LNCaP clone FGC (cell line): ENCODE measurements at regions not wholly inside any gene's neighbourhood (a gene's known extent, or its start where the extent isn't known, plus 50 kb on each side); places are given as distances from the start of the nearest gene placed in this dataset.

ENCODE experiments used
- DNase-seq: peaks from one replicate; pipeline ENCODE4 v3.0.0-alpha.2; 2011; ENCODE audit warnings: low read depth
- H3K4me3 ChIP-seq: 2 replicates; pipeline ENCODE4 v1.5.1; 2011; ENCODE audit warnings: mild to moderate bottlenecking, low read depth, low read length, control low read depth
- TF ChIP-seq, protein P1 (sequence below): IDR thresholded peaks from 2 replicates; pipeline ENCODE4 v1.5.1; 2012; ENCODE audit warnings: mild to moderate bottlenecking; ENCODE audit not compliant: control insufficient read depth, insufficient read depth; ENCODE audit errors: extremely low read depth

DNA sequence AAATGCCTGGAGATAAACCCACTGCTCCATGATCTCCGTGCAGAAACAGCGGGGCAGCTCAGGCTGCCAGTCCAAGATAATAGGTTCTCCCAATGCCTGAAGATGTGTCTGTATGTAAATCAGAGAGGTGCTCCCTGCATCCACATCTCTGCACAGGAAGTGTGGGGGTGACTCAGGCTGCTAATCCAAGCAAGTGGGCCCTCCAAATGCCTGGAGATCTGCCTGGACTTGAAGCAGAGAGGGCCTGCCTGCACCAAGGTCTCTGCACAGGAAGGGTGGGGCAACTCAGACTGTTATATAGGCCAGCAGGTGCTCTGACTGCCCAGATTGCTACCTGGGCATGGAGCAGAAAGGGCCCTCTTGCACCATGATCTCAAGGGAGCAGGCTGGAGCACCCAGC, 504.7 kb downstream of the LRFN5 start:
- no peak overlapping the region for H3K4me3 ChIP-seq
- DNase-seq, result no peak
- TF ChIP-seq, protein P1, sequence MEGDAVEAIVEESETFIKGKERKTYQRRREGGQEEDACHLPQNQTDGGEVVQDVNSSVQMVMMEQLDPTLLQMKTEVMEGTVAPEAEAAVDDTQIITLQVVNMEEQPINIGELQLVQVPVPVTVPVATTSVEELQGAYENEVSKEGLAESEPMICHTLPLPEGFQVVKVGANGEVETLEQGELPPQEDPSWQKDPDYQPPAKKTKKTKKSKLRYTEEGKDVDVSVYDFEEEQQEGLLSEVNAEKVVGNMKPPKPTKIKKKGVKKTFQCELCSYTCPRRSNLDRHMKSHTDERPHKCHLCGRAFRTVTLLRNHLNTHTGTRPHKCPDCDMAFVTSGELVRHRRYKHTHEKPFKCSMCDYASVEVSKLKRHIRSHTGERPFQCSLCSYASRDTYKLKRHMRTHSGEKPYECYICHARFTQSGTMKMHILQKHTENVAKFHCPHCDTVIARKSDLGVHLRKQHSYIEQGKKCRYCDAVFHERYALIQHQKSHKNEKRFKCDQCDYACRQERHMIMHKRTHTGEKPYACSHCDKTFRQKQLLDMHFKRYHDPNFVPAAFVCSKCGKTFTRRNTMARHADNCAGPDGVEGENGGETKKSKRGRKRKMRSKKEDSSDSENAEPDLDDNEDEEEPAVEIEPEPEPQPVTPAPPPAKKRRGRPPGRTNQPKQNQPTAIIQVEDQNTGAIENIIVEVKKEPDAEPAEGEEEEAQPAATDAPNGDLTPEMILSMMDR, result no peak

GRCh38 chr14:42110167-42110566, 503.5 kb downstream of the LRFN5 start:
- peak; percentile 46 for DNase-seq
- no peak overlapping the region for H3K4me3 ChIP-seq
- TF ChIP-seq, protein P1, result peak; percentile 86

DNA sequence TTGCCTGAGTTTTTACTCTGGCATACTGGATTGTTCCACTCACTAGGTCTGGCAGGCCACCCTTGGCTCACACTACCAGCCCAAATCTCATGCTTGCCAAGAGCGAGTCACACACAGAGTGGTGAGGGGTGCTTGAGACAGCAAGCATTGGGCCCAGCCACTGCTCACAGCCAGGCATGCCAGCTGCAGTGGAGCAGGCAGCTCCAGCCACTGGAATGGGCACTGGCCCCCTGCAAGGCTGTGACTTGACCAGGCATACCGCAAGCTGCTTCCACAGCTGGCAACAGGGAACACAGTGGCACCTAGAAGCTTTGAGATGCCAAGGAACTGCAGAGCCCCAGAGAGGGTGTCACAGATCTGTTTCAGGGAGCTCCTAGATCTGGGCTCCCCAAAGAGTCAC, 488.5 kb downstream of the LRFN5 start:
- H3K4me3 ChIP-seq, result no peak overlapping the region
- TF ChIP-seq, protein P1, result no peak
- no peak for DNase-seq

- TF ChIP-seq, protein P1, result no peak
- DNase-seq, result no peak
- no peak overlapping the region for H3K4me3 ChIP-seq
Observed at GRCh38 chr14:42090122-42090521, 483.4 kb downstream of the LRFN5 start.

- TF ChIP-seq, protein P1, result no peak
- no peak for DNase-seq
- H3K4me3 ChIP-seq, result no peak overlapping the region
Observed at GRCh38 chr14:42079911-42080310, 473.2 kb downstream of the LRFN5 start.

DNA sequence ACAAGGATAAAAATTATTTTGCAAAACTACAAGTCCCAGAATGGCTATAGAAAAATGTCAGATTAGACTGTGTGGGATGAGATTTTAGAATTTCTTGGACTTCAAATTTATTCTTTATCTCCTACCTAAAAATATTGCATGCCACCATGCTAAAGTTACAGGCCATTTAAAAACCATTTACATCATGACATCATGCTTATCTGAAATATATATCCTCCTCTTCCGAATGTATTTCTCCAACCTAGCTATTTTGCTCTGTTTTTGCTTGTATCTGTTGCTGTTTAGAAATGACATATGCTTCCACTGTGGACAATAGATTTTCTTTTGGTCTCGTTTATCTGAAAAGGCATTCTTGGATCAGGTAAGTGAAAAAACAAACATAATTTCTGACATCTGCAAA, 471.7 kb downstream of the LRFN5 start:
- TF ChIP-seq, protein P1, result no peak
- DNase-seq, result no peak
- H3K4me3 ChIP-seq, result no peak overlapping the region

DNA sequence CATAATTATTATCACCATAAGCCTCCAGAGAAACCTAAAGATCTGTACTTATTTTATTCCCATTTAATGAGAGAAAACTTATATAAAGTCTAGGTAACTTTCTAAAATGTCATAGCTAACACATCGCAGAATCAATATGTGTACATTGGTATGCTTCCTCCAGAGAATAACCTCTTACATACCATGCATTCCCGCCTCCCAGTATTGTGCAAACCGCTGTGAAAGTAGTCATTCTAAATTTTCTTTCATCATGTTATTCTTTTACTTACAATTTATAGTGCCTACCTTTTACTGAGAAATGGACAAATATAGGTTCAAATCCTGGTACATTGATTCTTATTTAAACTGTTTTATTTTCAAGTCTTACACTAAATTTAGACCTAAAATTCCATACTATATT, 463.4 kb downstream of the LRFN5 start:
- TF ChIP-seq, protein P1, result no peak
- DNase-seq, result no peak
- H3K4me3 ChIP-seq, result no peak overlapping the region
